Sigmoid colon (tissue), 6 donors: ENCODE measurements at regions not wholly inside any gene's neighbourhood (a gene's known extent, or its start where the extent isn't known, plus 50 kb on each side); places are given as distances from the start of the nearest gene placed in this dataset.

ENCODE experiments used
- DNase-seq: peaks from one replicate; pipeline ENCODE4 v3.0.0-alpha.2; 2019
- H3K27ac ChIP-seq, 4 donors: fragments of 200-600 bp; sonication (generic); one replicate each; pipeline ENCODE4 v1.5.1; 2016 to 2019; ENCODE audit warnings: mild to moderate bottlenecking in 1 of 4
- H3K27me3 ChIP-seq, 3 donors: fragments of 200-600 bp; sonication (generic); one replicate each; pipeline ENCODE4 v1.5.1; 2019; ENCODE audit warnings: mild to moderate bottlenecking in 1 of 3
- H3K36me3 ChIP-seq, 4 donors: fragments of 200-600 bp; sonication (generic); one replicate each; pipeline ENCODE4 v1.5.1; 2016 to 2019
- H3K4me1 ChIP-seq, 4 donors: fragments of 200-600 bp; sonication (generic); one replicate each; pipeline ENCODE4 v1.5.1; 2017 to 2019
- H3K4me3 ChIP-seq, 4 donors: fragments of 200-600 bp; sonication (generic); one replicate each; pipeline ENCODE4 v1.5.1; 2017 to 2019; ENCODE audit warnings: mild to moderate bottlenecking in 2 of 4, moderate library complexity in 1 of 4
- H3K9me3 ChIP-seq, 4 donors: fragments of 200-600 bp in 3 of 4; sonication (generic) in 3 of 4; one replicate each; pipeline versions ENCODE4 v1.5.1 to v1.6.1; 2013 to 2019
- CTCF ChIP-seq, 4 experiments: fragments of 450-650 bp in 3 of 4; fragments of 200-600 bp in 1 of 4; IDR thresholded peaks; one replicate each; pipeline ENCODE4 v1.5.1; 2016 to 2019; ENCODE audit warnings: antibody characterized with exemption in 4 of 4, mild to moderate bottlenecking in 3 of 4, moderate library complexity in 2 of 4
- EP300 ChIP-seq, 4 donors: sonication (generic); formaldehyde crosslinking; IDR thresholded peaks; one replicate each; pipeline ENCODE4 v1.6.1; 2017; ENCODE audit warnings: antibody characterized with exemption in 4 of 4
- POLR2A ChIP-seq, 2 donors: fragments of 450-650 bp; IDR thresholded peaks; one replicate each; pipeline ENCODE4 v1.6.1; 2016; ENCODE audit warnings: antibody characterized with exemption in 2 of 2, mild to moderate bottlenecking in 2 of 2, moderate library complexity in 2 of 2
- POLR2AphosphoS5 ChIP-seq, 4 donors: sonication (generic); formaldehyde crosslinking; IDR thresholded peaks; one replicate each; pipeline ENCODE4 v1.6.1; 2017; ENCODE audit warnings: antibody characterized with exemption in 4 of 4
- WGBS, 2 donors: extraction: QIAGEN DNeasy Blood & Tissue Kit; methylation state at CpG; one replicate each; pipeline ENCODE4 v1.1.7; 2013; 5-methylcytosine and 5-hydroxymethylcytosine counted together
- intact Hi-C: fragments of 100-400 bp; cut with DNase I; formaldehyde crosslinking; loops from one replicate; pipeline ENCODE4 v1.15.1; 2023
- donor health status: healthy with polysubstance abuse.
- donor health status: healthy.

GRCh38 chr5:2684606-2685005, 66.9 kb downstream of the IRX2 start:
- no peak for DNase-seq
- TF ChIP-seq POLR2AphosphoS5 (IDR thresholded peaks at IDR 0.05) (no peak), CTCF (IDR thresholded peaks at IDR 0.05) (no peak), POLR2A (IDR thresholded peaks at IDR 0.05) (no peak), EP300 (IDR thresholded peaks at IDR 0.05) (no peak)
- H3K27me3 ChIP-seq, result peaks cover 0 to 8% (median 0%) of the 10 kb centered on the region in 3 donors
- H3K4me3 ChIP-seq, result no peak overlapping the region
- no peaks in the 10 kb centered on the region for H3K4me1 ChIP-seq
- H3K9me3 ChIP-seq, result no peaks in the 10 kb centered on the region
- intact Hi-C loops, result no loop called here
- no peaks in the 10 kb centered on the region for H3K36me3 ChIP-seq
- no peak overlapping the region for H3K27ac ChIP-seq
- 80 to 87% methylated on average over 11 of the region's 11 CpGs for WGBS, 2 donors

- Histone ChIP-seq H3K27ac (no peak overlapping the region), H3K4me1 (no peaks in the 10 kb centered on the region), H3K27me3 (peaks cover 0 to 4% (median 0%) of the 10 kb centered on the region in 3 donors), H3K36me3 (no peaks in the 10 kb centered on the region), H3K4me3 (no peak overlapping the region), H3K9me3 (no peaks in the 10 kb centered on the region)
- intact Hi-C loops, result no loop called here
- TF ChIP-seq POLR2A (IDR thresholded peaks at IDR 0.05), result no peak
- no peak for TF ChIP-seq POLR2AphosphoS5 (IDR thresholded peaks at IDR 0.05)
- no peak for TF ChIP-seq CTCF (IDR thresholded peaks at IDR 0.05)
- TF ChIP-seq EP300 (IDR thresholded peaks at IDR 0.05), result no peak
- 76 to 78% methylated on average over 14 of the region's 14 CpGs for WGBS, 2 donors
- no peak for DNase-seq
Measured at GRCh38 chr5:2683720-2684119, 67.8 kb downstream of the IRX2 start.

DNA sequence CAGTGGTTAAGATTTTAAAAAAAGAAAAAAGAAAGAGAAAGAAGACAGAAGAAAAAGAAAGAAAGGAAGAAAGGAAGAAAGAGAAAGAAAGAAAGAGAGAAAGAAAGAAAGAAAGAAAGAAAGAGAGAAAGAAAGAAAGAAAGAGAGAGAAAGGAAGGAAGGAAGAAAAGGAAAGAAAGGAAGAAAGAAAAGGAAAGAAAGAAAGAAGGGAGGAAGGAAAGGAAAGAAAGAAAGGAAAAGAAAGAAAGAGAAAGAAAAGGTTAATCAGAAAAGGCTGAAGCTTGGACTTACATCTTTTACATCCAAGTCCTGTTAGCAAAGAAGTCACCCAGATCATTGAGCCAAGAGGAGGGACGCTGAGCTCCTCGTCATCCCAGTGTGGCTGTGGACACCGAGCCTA, 70.0 kb downstream of the IRX2 start:
- Histone ChIP-seq H3K27ac (no peak overlapping the region), H3K4me3 (no peak overlapping the region), H3K36me3 (no peaks in the 10 kb centered on the region), H3K4me1 (no peaks in the 10 kb centered on the region), H3K27me3 (peaks cover 0 to 4% (median 0%) of the 10 kb centered on the region in 3 donors), H3K9me3 (no peaks in the 10 kb centered on the region)
- DNase-seq, result no peak
- TF ChIP-seq POLR2A (IDR thresholded peaks at IDR 0.05), result no peak
- no peak for TF ChIP-seq CTCF (IDR thresholded peaks at IDR 0.05)
- TF ChIP-seq EP300 (IDR thresholded peaks at IDR 0.05), result no peak
- no peak for TF ChIP-seq POLR2AphosphoS5 (IDR thresholded peaks at IDR 0.05)
- intact Hi-C loops, result no loop called here
- 84 to 87% methylated on average over 3 of the region's 3 CpGs for WGBS, 2 donors

GRCh38 chr5:2680979-2681378, 70.5 kb downstream of the IRX2 start:
- DNase-seq, result no peak
- H3K27ac ChIP-seq, result no peak overlapping the region
- H3K9me3 ChIP-seq, result no peaks in the 10 kb centered on the region
- intact Hi-C loops, result no loop called here
- 53 to 82% methylated on average over 2 of the region's 2 CpGs for WGBS, 2 donors
- H3K36me3 ChIP-seq, result no peaks in the 10 kb centered on the region
- TF ChIP-seq CTCF (IDR thresholded peaks at IDR 0.05), result no peak
- no peak for TF ChIP-seq EP300 (IDR thresholded peaks at IDR 0.05)
- no peak for TF ChIP-seq POLR2A (IDR thresholded peaks at IDR 0.05)
- no peak for TF ChIP-seq POLR2AphosphoS5 (IDR thresholded peaks at IDR 0.05)
- no peak overlapping the region for H3K4me3 ChIP-seq
- H3K27me3 ChIP-seq, result peaks cover 0 to 4% (median 0%) of the 10 kb centered on the region in 3 donors
- H3K4me1 ChIP-seq, result no peaks in the 10 kb centered on the region

- H3K4me3 ChIP-seq, result no peak overlapping the region
- no peaks in the 10 kb centered on the region for H3K4me1 ChIP-seq
- intact Hi-C loops, result no loop called here
- TF ChIP-seq CTCF (IDR thresholded peaks at IDR 0.05) (no peak), POLR2A (IDR thresholded peaks at IDR 0.05) (no peak), POLR2AphosphoS5 (IDR thresholded peaks at IDR 0.05) (no peak), EP300 (IDR thresholded peaks at IDR 0.05) (no peak)
- H3K27me3 ChIP-seq, result no peaks in the 10 kb centered on the region
- H3K9me3 ChIP-seq, result no peaks in the 10 kb centered on the region
- 84 to 89% methylated on average over 2 of the region's 2 CpGs for WGBS, 2 donors
- no peak overlapping the region for H3K27ac ChIP-seq
- no peaks in the 10 kb centered on the region for H3K36me3 ChIP-seq
- DNase-seq, result no peak
Measured at GRCh38 chr5:2677689-2678088, 73.8 kb downstream of the IRX2 start.
